Activated CD8-positive, alpha-beta memory T cell treated with anti-CD3 and anti-CD28 coated beads, Interleukin-2, amount 10 ng/mL, durations not matched to agents 7 days and 5 days (primary cell): ENCODE measurements at regions not wholly inside any gene's neighbourhood (a gene's known extent, or its start where the extent isn't known, plus 50 kb on each side); places are given as distances from the start of the nearest gene placed in this dataset.

ENCODE experiments used
- ATAC-seq: fragments of 150-1000 bp; cut with Tn5 transposase; one replicate; pipeline ENCODE4 v1.10.0; 2021; ENCODE audit warnings: moderate library complexity
- CTCF ChIA-PET: fragments of 350-600 bp; sonication (Branson Sonifier 250); formaldehyde crosslinking; loops from one replicate; lab custom pipeline; 2021; ENCODE audit warnings: antibody characterized with exemption; lab: Charles Lee
- DNase-seq: peaks from one replicate; pipeline ENCODE4 v3.0.0-alpha.2; 2020
- H3K27ac Mint-ChIP-seq: one replicate; pipeline ENCODE4 v1.8.0; 2021; ENCODE audit warnings: mild to moderate bottlenecking, mixed read lengths
- H3K27me3 Mint-ChIP-seq: one replicate; pipeline ENCODE4 v1.8.0; 2021; ENCODE audit warnings: mixed read lengths
- H3K36me3 Mint-ChIP-seq: one replicate; pipeline ENCODE4 v1.8.0; 2021; ENCODE audit warnings: mild to moderate bottlenecking, mixed read lengths
- H3K4me1 Mint-ChIP-seq: one replicate; pipeline ENCODE4 v1.8.0; 2021; ENCODE audit warnings: mixed read lengths
- H3K4me3 Mint-ChIP-seq: one replicate; pipeline ENCODE4 v1.8.0; 2021; ENCODE audit warnings: mild to moderate bottlenecking, moderate library complexity, mixed read lengths
- H3K9me3 Mint-ChIP-seq: one replicate; pipeline ENCODE4 v1.8.0; 2022; ENCODE audit warnings: low read depth, mixed read lengths

DNA sequence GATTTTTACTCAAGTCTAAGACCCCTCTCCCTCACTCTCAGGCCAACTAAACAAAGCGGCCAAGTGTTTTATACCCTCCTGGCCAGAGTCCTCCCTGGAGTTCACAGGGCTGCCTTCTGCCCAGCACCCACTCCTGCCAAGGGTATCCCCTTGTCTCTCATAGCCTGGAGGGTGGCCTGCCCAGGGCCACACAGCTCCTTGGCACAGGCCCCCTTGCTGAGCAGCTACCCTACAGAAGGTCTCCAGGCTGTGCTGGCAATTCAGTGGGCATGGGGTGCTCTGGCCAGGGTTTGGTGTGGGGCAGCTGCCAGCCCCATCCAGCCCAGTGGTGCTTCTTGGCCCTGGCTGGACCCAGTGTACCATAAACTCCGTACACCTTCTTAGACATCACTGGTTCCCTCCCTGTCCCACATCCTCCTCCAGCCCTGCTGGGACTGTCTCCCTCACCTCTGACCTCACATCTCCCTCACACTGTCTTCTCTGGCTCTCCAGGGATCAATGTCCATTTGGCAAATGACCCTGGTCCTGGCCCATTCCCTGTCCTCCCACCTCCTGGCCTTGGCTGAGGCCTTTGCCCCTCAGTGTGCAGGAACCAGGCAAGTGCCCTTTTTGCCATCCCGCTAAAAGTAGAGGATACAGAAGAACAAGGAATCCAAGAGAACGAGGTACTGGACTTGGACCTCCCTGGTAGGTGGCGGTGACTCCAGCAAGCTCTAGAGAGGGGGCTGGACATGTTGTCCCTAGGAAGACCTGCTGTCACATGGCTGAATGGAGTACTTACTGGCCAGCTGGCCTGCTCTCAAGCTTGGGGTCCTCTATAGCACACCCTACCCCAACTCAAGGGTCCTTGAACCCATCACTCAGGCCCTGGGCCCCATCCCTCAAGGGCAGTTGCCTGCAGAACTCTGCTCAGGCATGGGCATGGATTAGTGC is 50.0 kb upstream of the TRPM1 start:
- H3K27ac Mint-ChIP-seq = no peak overlapping the region
- DNase-seq (peak; percentile 23), ATAC-seq (no peak)
- no peaks in the 10 kb centered on the region for H3K9me3 Mint-ChIP-seq
- H3K27me3 Mint-ChIP-seq = peaks cover 6% of the 10 kb centered on the region
- no peaks in the 10 kb centered on the region for H3K36me3 Mint-ChIP-seq
- CTCF ChIA-PET = no interaction called here
- H3K4me1 Mint-ChIP-seq = peaks cover 5% of the 10 kb centered on the region
- H3K4me3 Mint-ChIP-seq = no peak overlapping the region

- Mint-ChIP-seq H3K27ac (no peak overlapping the region), H3K4me1 (peaks cover 5% of the 10 kb centered on the region), H3K36me3 (no peaks in the 10 kb centered on the region), H3K27me3 (peaks cover 6% of the 10 kb centered on the region), H3K4me3 (no peak overlapping the region), H3K9me3 (no peaks in the 10 kb centered on the region)
- ATAC-seq (no peak), DNase-seq (peak; percentile 22)
- CTCF ChIA-PET = interaction anchor here (1.7 kb wide), 1 partner anchor 24 kb away, joined by 4 read pairs; no protein-coding TSS in a partner anchor
Observed at GRCh38 chr15:31153531-31153930, 52.0 kb upstream of the TRPM1 start.

GRCh38 chr15:31155151-31155550 is 53.6 kb upstream of the TRPM1 start:
- no peak overlapping the region for H3K4me3 Mint-ChIP-seq
- H3K9me3 Mint-ChIP-seq = no peaks in the 10 kb centered on the region
- H3K36me3 Mint-ChIP-seq = no peaks in the 10 kb centered on the region
- CTCF ChIA-PET = no interaction called here
- H3K27ac Mint-ChIP-seq = no peak overlapping the region
- ATAC-seq = no peak
- H3K27me3 Mint-ChIP-seq = peaks cover 5% of the 10 kb centered on the region
- DNase-seq = peak; percentile 25
- peaks cover 5% of the 10 kb centered on the region for H3K4me1 Mint-ChIP-seq

DNA sequence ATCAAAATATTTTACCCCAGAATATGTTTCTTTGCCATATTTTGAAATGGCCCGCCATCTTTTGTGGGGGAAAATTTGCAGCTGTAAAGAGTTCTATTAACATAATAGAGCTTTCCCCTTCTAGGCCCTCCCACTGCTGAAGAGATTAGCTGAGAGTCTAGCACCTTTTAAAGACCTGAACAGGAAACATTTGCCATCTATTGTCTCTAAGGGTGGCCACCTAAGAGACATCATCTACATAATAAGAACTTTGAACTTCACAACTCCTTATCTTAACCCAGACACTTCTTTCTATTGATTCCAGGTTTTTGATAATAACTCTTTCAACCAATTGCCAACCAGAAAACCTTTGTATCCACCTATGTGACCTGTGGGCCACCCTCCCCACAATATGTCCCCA is 54.7 kb upstream of the TRPM1 start:
- no peak overlapping the region for H3K27ac Mint-ChIP-seq
- no peak overlapping the region for H3K4me3 Mint-ChIP-seq
- ATAC-seq (no peak), DNase-seq (no peak)
- no peaks in the 10 kb centered on the region for H3K36me3 Mint-ChIP-seq
- H3K9me3 Mint-ChIP-seq = no peaks in the 10 kb centered on the region
- CTCF ChIA-PET = interaction anchor here (0.7 kb wide), 1 partner anchor 28 kb away, joined by 4 read pairs; no protein-coding TSS in a partner anchor
- peaks cover 5% of the 10 kb centered on the region for H3K4me1 Mint-ChIP-seq
- peaks cover 5% of the 10 kb centered on the region for H3K27me3 Mint-ChIP-seq

DNA sequence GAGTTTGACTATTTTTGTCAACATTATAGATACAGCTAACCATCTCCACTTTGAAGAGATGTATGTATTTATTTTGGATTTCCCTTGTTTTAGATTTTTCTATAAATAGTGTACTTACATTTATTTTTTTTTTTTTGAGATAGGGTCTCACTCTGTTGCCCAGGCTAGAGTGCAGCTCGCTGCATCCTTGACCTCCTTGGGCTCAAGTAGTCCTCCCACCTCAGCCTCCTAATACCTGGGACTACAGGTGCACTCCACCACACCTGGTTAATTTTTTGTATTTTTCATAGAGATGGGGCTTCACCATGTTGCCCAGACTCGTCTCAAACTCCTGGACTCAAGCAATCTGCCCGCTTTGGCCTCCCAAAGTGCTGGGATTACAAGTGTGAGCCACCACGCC is 55.3 kb upstream of the TRPM1 start:
- H3K4me3 Mint-ChIP-seq = no peak overlapping the region
- CTCF ChIA-PET = interaction anchor here (0.7 kb wide), 1 partner anchor 28 kb away, joined by 3 read pairs; no protein-coding TSS in a partner anchor
- DNase-seq = peak; percentile 2
- H3K27ac Mint-ChIP-seq = no peak overlapping the region
- no peaks in the 10 kb centered on the region for H3K9me3 Mint-ChIP-seq
- no peak for ATAC-seq
- peaks cover 5% of the 10 kb centered on the region for H3K4me1 Mint-ChIP-seq
- peaks cover 5% of the 10 kb centered on the region for H3K27me3 Mint-ChIP-seq
- H3K36me3 Mint-ChIP-seq = no peaks in the 10 kb centered on the region

DNA sequence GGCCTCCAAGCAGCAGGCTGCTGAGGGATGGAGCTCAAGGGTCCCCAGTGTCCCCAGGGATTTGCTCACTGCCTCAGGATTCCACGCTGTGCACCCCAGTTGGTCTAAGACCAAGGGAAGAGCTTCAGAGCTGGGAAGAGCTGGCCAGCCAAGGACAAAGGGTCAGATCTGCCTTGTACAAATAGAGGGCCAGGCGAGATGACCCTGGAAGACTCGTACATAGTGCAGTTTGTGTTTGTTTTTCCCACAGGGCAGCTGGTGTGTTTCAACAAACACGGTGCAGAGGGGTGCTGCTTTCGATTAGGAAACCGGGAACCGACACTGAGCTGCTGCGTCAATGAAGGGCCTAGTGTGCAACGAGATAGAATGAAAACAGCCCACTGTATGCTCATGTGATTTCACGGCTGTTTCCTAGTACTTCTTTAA is 56.1 kb upstream of the TRPM1 start:
- CTCF ChIA-PET = interaction anchor here (1.6 kb wide), 1 partner anchor 29 kb away, joined by 4 read pairs; no protein-coding TSS in a partner anchor
- ATAC-seq = no peak
- H3K9me3 Mint-ChIP-seq = no peaks in the 10 kb centered on the region
- H3K4me1 Mint-ChIP-seq = peaks cover 5% of the 10 kb centered on the region
- H3K36me3 Mint-ChIP-seq = no peaks in the 10 kb centered on the region
- H3K27ac Mint-ChIP-seq = no peak overlapping the region
- peaks cover 5% of the 10 kb centered on the region for H3K27me3 Mint-ChIP-seq
- DNase-seq = peak; percentile 31
- H3K4me3 Mint-ChIP-seq = no peak overlapping the region

- ATAC-seq (no peak), DNase-seq (no peak)
- H3K27ac Mint-ChIP-seq = no peak overlapping the region
- H3K4me1 Mint-ChIP-seq = peaks cover 5% of the 10 kb centered on the region
- CTCF ChIA-PET = interaction anchor here (1.6 kb wide), 1 partner anchor 30 kb away, joined by 4 read pairs; no protein-coding TSS in a partner anchor
- H3K36me3 Mint-ChIP-seq = no peaks in the 10 kb centered on the region
- no peak overlapping the region for H3K4me3 Mint-ChIP-seq
- peaks cover 2% of the 10 kb centered on the region for H3K27me3 Mint-ChIP-seq
- H3K9me3 Mint-ChIP-seq = no peaks in the 10 kb centered on the region
Observed at GRCh38 chr15:31158858-31159569, 57.5 kb upstream of the TRPM1 start.

- Mint-ChIP-seq H3K9me3 (no peaks in the 10 kb centered on the region), H3K36me3 (no peaks in the 10 kb centered on the region), H3K4me3 (no peak overlapping the region), H3K27me3 (peaks cover 4% of the 10 kb centered on the region), H3K27ac (no peak overlapping the region), H3K4me1 (peaks cover 1% of the 10 kb centered on the region)
- CTCF ChIA-PET = no interaction called here
- DNase-seq (no peak), ATAC-seq (no peak)
Observed at GRCh38 chr15:31159837-31160236, 58.3 kb upstream of the TRPM1 start.

GRCh38 chr15:31160297-31160696 is 58.8 kb upstream of the TRPM1 start:
- H3K27me3 Mint-ChIP-seq = peaks cover 6% of the 10 kb centered on the region
- no peak for ATAC-seq
- CTCF ChIA-PET = no interaction called here
- H3K4me1 Mint-ChIP-seq = peaks cover 2% of the 10 kb centered on the region
- no peak overlapping the region for H3K4me3 Mint-ChIP-seq
- H3K27ac Mint-ChIP-seq = no peak overlapping the region
- no peaks in the 10 kb centered on the region for H3K9me3 Mint-ChIP-seq
- DNase-seq = no peak
- no peaks in the 10 kb centered on the region for H3K36me3 Mint-ChIP-seq

DNA sequence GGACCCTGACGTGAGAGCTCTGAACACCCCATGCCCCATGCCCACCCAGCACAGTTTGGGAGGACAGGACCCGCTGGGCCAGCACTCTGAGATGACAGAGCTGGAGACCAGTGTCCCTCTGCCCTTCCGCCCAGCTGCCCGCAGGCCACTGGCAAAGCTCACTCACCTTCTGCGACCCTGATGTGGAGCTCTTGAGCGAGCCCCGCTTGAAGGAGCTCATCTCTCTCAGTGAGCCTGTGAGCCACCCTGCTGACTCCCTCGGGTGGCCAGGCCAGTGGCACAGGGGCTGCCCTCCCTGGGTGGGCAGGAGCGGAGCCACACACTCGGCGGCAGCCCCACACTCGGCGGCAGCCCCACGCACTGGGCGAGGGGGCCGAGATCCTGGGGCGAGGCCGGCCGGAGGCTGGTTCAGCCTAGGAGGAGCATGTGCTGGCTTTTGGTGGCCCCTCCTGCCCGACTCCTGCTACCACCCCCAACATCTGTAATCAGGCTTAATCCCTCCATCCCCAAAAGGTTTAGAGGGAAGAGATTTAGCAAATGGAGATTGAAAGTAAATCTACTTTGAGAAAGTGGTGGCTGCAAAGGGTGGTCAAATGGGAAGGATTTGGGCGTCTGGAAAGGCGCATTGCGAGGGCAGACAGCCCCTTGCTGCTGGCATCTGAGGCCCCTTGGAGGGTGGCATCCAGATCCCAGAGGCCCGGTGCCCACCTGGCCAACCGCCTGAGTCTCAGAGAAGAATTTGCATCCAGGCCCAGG is 59.4 kb upstream of the TRPM1 start:
- Mint-ChIP-seq H3K36me3 (no peaks in the 10 kb centered on the region), H3K27ac (no peak overlapping the region), H3K9me3 (no peaks in the 10 kb centered on the region), H3K4me1 (peaks cover 2% of the 10 kb centered on the region), H3K4me3 (no peak overlapping the region), H3K27me3 (peaks cover 7% of the 10 kb centered on the region)
- CTCF ChIA-PET = no interaction called here
- DNase-seq (no peak), ATAC-seq (no peak)

DNA sequence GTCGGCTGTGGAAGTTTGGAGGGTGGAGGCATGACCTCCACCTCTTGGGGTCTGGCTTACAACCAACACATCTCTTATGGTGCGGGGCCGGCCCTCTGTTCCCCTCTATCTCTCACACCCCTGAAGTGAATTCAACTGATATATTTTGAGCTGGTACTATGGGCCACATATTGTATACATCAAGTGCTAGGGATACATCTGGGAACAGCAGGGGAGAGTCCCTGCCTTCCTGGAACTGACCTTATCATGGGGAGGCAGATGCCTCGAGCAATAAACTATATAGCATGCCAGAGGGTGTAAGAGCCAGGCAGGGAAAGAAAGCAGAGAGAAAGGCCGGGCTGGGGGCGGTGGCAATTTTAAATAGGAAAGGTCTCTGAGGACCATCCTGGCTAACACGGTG is 60.4 kb upstream of the TRPM1 start:
- H3K4me1 Mint-ChIP-seq = peaks cover 4% of the 10 kb centered on the region
- no peaks in the 10 kb centered on the region for H3K36me3 Mint-ChIP-seq
- CTCF ChIA-PET = no interaction called here
- no peak overlapping the region for H3K27ac Mint-ChIP-seq
- no peaks in the 10 kb centered on the region for H3K9me3 Mint-ChIP-seq
- ATAC-seq = no peak
- no peak for DNase-seq
- H3K4me3 Mint-ChIP-seq = no peak overlapping the region
- H3K27me3 Mint-ChIP-seq = peaks cover 7% of the 10 kb centered on the region

GRCh38 chr15:31162721-31163510 is 61.4 kb upstream of the TRPM1 start:
- H3K9me3 Mint-ChIP-seq = no peaks in the 10 kb centered on the region
- no peak for DNase-seq
- CTCF ChIA-PET = no interaction called here
- no peaks in the 10 kb centered on the region for H3K36me3 Mint-ChIP-seq
- H3K4me1 Mint-ChIP-seq = peaks cover 12% of the 10 kb centered on the region
- H3K4me3 Mint-ChIP-seq = no peak overlapping the region
- no peak for ATAC-seq
- H3K27ac Mint-ChIP-seq = no peak overlapping the region
- peaks cover 7% of the 10 kb centered on the region for H3K27me3 Mint-ChIP-seq
